ENCODE measurements at regions not wholly inside any gene's neighbourhood (a gene's known extent, or its start where the extent isn't known, plus 50 kb on each side); places are given as distances from the start of the nearest gene placed in this dataset.

GRCh38 chr18:72391427-72391826 lies 152.7 kb downstream of the CBLN2 start:
- no peak for TF ChIP-seq ZHX1 (CRISPR knock-in tag; IDR thresholded peaks at IDR 0.05; ENCODE audit: low read depth)
- TF ChIP-seq CTCF (CRISPR knock-in tag; IDR thresholded peaks at IDR 0.05): no peak
- no peak for TF ChIP-seq JUN (CRISPR knock-in tag; IDR thresholded peaks at IDR 0.05)

Data from HepG2 (cell line).